Renal cortical epithelial cell (primary cell): ENCODE measurements at regions not wholly inside any gene's neighbourhood (a gene's known extent, or its start where the extent isn't known, plus 50 kb on each side); places are given as distances from the start of the nearest gene placed in this dataset.
A peak's percentile ranks its signal among the peaks of the same experiment; 100 is the strongest.
"Not testable (repeated sequence)": the region's sequence is repeated elsewhere in the genome, so short reads cannot be mapped to it uniquely, and the experiment has no call there.

Experiments used
- DNase-seq: peaks from one replicate; pipeline ENCODE4 v3.0.0-alpha.2; 2011; ENCODE audit warnings: low read depth

DNA sequence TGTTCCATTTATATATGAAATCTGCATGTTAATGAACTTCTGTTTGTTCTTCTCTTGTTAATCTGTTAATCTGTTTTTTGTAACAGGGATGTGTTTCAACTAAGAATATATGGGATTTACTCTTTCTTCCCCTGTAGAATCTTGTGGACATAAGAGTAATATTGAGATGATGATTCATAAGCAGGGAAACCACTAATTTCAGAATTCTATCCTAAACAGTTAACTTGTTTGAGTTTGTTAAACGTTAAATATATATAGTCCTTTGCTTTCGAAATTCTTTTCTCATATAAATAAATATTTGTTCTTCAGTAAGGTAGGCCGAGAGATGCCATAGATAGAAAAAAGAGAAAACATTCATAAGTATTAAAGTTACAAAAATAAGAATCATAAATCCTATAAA is 1052.2 kb upstream of the SPRY2 start:
- no peak for DNase-seq

DNA sequence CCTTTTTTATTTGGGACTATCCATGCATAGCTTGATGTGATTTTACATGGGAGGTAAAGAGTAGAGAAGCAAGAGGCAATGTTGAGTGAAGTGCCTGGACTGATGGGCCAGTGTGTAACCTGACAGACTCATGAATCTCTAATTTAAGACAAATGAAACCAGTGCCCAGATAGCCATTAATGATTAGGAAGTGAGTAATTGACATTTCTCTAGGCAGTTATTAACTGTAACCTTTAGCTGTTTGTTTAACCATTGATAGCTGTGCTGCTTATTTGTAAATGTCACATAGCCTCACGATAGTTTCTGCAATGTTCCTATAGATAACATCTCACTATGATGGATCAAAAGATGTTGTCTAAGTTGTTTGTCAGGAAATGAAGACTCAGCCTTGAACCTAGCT is 1047.5 kb upstream of the SPRY2 start:
- DNase-seq, result peak; percentile 86

DNA sequence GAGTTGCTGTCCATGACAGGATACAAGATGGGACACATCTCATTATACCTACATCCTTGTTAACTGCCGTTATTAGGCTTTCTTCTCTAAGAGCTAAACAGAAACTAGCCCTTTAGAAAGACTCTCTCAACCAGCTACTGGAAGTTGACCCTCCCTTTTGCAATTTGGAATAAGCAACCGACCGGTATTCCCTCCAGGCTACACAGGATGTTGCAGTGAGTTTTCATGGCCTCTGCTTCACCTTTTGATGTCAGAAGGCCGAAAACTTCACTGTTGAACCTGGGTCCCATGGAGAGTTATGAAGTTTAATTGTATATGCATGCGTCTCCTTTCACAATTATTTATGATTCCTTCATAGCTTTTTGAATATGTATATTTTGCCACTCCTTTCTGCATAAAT is 1042.5 kb upstream of the SPRY2 start:
- DNase-seq, result peak; percentile 73

DNA sequence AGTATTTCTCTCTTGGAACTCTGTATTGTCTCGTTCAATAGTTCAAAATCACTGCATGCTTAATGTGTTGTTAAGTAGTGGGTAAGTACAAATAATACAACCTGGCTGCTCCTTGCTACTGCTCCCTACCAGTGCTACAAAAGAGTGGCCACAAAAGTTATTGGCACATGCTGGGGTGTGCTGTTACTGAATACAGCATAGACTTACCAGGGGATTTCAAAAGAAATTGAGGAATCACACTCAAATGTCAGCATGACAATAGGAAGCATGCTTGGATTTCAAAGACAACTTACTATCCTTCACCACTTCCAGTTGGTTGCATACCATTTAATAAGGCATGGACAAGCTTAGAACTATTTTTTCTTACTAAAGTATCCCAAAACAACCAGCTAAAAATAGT is 1041.3 kb upstream of the SPRY2 start:
- no peak for DNase-seq

DNA sequence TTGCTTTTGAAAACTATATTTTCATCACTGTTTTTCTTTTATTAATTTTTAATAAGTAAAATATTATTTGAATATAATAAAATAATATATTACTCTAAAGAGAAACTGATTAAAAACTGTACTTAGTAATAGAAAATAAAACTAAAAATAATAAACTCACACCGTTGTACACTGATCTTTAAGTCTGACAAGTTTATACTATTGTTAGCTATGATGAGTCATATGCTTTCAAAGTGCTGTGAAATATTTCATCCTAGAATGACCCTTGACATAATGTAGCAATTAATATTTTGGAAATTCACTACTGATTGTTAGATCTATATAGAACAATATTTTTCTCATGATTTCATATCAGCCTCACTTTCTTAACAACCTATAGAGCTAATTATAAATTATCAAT is 1040.6 kb upstream of the SPRY2 start:
- no peak for DNase-seq

DNA sequence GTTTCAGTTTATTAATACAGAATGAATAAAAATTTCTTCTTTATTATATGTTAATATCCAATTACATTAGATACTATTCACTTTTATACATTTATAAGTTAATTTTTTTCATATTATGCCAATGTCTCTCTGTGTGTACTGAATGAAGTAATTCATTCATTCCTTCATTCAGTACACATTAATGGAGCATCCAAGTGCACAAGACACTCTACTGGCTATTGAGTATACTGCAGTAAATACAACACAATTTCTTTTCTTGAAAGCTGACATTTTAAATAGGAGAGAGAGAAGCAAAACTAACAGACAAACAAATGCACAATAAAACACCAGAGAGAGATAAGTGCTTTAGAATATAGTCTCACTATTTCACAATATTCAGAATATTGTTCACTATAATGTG is 1038.3 kb upstream of the SPRY2 start:
- DNase-seq, result no peak

DNA sequence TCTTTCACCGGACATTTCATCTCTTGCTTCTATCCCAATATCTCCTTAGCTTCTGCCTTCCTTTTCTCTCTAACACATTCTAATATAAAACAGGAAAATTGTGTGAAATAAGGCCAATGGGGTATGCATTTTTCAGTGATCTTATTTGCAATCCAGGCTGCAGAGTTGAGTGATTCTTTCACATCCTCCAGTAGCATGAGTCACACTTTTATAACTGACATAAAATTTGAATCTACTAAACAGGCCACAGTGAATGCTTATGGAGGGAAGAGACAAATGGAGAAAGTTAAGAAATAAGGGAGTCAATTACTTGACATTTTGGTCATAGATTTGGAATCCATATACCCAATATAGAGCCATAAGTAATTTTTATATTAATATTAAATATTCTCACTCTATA is 1037.0 kb upstream of the SPRY2 start:
- DNase-seq, result peak; percentile 74

DNA sequence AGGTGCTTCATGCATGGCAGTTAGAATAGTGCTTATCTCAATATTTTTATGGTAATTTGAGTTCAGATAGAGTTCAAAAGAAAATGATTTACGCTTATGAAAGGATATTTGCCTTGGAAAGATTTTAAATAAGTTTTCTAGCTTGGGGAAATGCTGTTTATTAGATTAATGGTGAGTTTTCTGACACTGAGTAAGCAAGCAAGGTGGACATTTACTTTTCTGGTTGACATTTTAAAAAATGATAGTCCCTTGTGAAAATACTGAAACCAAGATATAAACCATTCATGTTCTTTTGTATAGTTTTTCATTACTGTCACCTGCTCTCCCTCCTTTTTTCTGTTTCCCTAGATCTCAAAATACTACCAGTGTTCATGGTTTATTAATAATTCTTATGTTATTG is 1034.8 kb upstream of the SPRY2 start:
- no peak for DNase-seq

DNA sequence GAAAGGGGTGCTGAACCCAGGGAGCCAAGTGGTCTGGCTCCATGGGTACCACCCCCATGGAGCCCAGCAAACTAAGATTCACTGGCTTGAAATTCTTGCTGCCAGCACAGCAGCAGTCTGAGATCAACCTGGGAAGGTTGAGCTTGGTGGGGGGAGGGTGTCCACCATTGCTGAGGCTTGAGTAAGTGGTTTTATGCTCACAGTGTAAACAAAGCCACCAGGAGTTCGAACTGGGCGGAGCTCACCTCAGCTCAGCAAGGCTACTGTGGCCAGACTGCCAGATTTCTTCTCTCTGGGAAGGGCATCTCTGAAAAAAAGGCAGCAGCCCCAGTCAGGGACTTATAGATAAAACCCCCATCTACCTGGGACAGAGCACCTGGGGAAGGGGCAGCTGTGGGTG is 1021.8 kb upstream of the SPRY2 start:
- peak; percentile 74 for DNase-seq

DNA sequence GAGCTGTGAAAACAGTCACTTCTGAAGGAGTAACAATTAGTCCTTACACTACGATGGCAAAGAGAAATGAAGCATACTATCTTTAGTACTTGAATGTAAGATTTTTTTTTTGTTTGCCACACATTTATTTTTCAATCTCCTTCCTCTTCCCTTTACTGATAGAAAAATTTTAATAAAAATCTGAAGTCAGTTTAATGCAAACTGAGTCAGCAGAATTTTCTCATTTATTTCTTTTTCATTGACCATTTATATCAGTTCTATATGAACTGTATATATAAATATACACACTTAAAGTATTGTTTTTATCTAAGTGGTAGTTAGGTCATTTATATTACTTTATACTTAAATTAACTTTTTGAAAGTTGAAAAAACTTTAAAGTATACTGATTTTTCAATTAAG is 1009.1 kb upstream of the SPRY2 start:
- no peak for DNase-seq

DNA sequence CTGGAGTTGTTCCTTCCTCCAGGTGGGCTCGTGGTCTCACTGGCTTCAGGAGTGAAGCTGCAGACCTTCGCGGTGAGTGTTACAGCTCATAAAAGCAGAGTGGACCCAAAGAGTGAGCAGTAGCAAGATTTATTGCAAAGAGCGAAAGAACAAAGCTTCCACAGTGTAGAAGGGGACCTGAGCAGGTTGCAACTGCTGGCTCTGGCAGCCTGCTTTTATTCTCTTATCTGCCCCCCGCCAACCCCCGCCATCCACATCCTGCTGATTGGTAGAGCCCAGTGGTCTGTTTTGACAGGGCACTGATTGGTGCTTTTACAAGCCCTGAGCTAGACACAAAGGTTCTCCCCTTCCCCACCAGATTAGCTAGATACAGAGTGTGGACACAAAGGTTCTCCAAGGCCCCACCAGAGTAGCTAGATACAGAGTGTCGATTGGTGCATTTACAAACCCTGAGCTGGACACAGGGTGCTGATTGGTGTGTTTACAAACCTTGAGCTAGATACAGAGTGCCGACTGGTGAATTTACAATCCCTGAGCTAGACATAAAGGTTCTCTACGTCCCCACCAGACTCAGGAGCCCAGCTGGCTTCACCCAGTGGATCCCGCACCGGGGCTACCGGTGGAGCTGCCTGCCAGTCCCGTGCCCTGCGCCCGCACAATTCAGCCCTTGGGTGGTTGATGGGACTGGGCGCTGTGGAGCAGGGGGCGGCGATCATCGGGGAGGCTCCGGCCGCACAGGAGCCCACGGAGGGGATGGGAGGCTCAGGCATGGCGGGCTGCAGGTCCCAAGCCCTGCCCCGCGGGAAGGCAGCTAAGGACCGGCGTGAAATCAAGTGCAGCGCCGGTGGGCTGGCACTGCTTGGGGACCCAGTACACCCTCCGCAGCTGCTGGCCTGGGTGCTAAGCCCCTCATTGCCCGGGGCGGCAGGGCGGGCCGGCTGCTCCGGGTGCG is 999.5 kb upstream of the SPRY2 start:
- DNase-seq, result not testable (repeated sequence)

DNA sequence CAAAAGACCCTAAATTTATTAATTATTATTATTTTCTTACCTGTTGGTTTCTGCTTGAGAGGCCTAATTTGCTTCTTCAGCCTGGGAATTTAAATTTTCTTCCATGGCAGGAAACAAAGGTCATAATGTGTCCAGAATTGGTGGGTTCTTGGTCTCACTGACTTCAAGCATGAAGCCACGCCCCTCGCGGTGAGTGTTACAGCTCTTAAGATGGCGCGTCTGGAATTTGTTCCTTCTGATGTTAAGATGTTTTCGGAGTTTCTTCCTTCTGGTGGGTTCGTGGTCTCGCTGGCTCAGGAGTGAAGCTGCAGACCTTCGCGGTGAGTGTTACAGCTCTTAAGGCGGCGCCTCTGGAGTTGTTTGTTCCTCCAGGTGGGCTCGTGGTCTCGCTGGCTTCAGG is 998.7 kb upstream of the SPRY2 start:
- DNase-seq, result not testable (repeated sequence)

DNA sequence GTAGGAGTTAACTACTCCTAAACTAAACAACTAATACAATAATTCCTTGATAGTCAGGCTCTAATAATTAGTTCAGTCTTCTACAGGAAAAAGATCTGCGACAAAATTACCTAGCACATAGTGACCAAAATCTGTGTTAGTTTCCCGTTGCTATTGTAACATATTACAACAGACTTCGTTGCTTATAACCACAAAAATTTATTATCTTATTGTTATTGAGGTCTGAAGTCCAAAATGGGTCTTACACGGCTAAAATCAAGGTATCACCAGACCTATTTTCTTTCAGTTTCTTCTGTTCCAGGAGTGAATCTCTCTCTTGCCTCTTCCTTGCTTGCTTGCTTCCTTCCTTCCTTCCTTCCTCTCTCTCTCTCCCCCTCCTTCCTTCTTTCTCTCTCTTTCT is 993.6 kb upstream of the SPRY2 start:
- DNase-seq, result no peak

DNA sequence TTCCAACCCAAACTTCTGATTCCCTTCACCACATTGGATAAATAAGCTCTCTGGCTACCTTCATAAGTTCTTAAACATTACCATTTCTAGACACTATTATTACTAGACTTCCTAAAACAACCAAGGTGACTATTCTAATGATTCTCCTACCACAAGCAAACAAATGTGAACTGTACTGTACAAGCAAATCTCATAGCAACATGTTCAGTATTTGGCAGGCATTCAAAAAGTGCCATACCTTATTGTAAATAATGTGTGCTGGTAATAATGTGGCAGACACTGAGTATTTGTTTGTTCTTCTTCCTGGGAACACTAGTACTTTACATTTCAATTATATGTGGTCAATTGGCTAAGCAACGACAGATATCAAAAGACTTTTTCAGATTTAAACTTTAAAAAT is 986.0 kb upstream of the SPRY2 start:
- no peak for DNase-seq

DNA sequence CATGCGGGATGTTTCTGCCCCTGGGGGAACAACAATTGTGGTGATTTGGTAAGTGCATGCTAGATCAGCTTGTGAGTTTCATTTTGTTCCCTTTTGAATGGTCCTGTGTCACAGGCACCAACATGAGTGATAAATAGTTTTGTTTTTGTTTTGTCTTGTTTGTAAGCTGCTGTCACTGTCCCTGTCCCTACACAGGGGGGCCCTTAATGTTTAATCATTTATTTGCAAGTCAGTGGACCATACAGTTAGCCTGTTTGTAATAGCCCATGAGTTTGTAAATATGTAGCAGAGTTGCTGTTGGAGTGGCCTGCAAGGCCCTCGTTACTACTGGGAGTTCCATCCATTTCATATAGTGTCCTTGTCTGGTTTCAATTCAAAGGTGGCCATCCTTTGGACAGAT is 979.6 kb upstream of the SPRY2 start:
- peak; percentile 25 for DNase-seq

DNA sequence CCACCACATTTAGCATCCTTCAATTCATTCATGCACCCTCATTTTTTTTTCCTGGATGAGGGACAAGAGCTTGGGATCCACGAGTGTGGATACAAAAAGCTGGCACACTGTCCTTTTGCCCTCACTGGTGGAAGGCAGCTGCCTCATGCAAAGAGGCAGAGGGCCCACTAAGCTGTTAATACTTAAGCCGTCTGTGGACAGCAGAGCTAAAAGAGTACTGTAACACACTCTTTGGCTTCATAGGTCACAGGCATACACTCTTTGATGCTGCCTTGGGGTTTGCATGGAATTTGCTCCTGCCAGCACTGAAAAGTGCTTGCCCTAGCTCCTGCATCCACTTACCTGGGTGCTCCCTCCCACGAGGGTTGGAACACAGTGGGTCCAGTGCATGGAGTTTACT is 978.4 kb upstream of the SPRY2 start:
- DNase-seq, result peak; percentile 55

DNA sequence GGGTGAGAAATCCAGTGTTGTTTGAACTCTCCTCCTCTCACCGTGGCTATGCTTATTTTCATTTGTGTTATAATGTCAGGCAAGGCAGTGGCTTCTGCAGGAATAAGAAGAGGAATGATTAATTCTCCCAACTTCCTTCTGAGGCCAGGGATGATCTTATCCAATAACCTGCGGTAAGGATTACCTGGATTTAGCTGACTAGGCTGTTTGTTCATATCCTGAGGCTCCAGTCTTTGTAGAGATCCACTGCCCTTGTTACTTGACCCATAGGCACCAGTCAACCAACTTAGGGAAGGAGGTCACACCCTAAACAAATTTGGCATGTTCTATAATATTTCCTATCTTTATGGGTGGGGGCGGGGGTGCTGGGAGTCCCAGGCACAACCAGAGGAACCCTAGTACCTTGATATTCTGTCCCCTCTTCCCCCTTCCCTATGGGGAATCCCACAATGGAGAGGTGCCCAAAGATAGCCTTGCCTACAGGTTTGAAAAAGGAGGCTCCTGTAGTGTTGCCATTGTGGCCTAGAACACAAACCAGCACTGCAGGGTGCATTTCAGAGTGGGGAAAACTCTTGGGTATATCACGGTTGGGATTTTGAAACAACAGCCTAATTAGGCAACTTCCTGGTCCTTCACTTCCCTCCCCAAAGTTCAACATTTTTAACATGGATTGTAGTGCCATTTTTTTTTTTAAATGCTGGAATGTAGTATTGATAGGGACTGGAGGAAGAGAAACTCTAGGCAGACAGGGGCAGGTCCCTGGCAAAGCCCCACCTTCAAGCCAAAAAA is 977.5 kb upstream of the SPRY2 start:
- DNase-seq, result no peak

DNA sequence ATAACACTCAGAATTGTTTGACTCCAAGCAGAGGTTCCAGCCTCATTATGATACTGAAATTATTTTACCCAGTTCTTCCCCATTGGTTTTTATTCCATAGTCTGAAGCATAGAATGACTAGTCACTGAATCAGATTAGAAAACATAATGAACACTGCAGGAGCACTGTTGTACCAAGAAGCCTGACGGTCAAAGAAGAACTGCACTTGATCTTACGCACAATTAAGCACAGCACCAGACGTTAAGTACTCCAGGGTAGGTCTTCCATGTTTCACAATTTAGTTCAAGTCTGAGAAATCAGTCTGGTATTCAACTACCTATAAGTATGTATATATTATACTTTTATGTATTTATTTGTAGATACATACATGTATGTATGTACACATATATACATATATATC is 973.5 kb upstream of the SPRY2 start:
- DNase-seq, result peak; percentile 7

DNA sequence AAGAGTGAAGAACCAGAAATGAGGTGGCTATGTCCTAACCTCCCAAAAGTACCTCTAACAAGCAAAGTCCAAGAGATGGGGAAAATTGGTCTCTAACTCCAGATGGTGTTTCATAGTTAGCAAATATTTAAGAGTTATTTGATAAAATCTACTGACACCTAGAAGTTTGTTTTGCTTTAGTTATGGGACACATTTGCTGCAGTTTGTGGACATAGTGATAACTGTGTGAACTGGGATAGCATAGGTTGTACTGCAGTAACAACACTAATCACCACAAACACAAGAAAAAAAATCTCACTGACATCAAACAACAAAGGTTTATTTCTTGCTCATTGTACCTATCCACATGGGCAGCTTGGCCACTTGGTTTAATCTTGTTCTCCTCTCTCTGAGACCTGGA is 965.0 kb upstream of the SPRY2 start:
- no peak for DNase-seq

DNA sequence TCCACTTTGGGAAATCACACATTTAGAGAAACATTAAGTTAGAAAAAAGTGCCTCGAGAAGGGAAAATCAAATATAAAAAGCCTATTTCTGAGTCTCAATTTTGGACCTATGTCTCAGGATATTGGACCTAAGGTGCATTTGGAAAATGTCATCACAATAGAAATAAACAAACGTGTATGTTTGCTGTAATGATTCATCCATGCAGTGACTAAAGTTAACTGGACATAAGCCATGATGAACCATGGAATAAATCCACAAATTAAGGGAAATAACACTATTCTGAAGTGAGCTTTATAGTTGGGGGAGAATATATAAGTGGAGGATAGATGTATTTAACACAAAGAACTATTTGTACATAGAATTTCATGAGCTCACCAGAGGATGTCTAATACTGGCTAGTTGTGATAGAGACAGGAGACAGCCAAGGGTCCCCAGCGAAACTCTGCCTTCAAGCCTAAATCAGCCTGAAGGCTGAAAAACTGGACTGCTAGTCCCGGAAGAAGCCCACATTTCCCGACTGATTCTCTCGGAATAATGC is 963.3 kb upstream of the SPRY2 start:
- DNase-seq, result peak; percentile 8

DNA sequence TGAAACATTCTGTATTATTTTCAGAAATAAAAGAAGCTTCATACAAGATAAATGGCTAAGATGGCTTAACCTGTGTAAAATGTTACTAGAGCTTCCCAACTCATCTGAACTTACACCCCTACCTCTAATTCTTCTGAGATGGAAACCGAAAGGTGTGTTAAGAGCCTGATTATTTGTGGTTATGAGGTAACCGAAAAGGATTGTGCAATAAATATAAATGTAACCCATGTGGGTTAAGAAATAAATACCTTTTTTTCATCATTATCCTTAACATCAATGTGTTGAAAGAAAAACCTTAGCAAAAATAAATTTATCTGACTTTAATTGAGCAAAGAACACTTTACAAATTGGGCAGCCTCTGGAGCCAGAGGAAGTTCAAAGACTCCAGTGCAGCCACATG is 961.8 kb upstream of the SPRY2 start:
- no peak for DNase-seq

DNA sequence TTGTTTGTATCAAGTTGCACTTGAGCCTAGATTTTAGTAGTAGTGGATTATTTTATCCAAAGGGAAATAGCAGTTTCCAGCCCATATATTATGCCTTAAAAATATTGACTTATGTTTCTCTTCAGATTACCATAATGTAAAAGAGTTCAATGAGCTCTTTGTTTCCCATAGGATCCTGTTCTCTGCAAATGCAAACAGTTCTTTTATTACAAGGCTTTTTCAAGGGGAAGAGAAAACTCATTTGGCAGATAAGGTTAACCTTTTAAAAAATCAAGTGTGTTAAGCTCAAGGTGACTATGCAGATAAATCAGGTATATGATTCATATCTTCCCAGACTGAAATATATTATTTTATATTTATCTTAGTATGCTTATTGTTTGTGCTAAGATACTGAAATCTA is 961.2 kb upstream of the SPRY2 start:
- no peak for DNase-seq

DNA sequence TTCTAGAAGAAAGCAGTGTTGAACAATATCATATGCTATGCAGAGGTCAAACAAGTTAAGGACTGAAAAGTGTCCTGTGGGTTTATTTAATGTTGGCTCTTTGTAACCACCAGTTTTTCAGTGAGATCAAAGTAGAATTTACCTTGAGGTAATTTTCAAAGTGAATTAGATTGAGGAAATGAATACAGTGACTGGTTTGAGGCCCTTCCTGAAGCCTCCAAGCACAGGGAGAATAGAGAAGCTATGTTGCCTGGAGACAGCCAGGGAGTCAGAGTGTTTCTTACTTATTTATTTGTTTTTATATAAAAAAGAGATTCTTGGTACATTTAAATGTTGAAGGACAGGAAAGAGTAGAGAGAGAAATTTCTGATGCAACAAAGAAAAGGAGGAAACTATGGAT is 954.3 kb upstream of the SPRY2 start:
- peak; percentile 6 for DNase-seq
